Endothelial cell of umbilical vein (primary cell): ENCODE measurements at regions not wholly inside any gene's neighbourhood (a gene's known extent, or its start where the extent isn't known, plus 50 kb on each side); places are given as distances from the start of the nearest gene placed in this dataset.

ENCODE experiments used
- BruUV-seq: library from RNA; stranded (reverse); fragments of 400-500 nt; replicated peaks from 2 replicates; lab custom pipeline; 2021; lab: Mats Ljungman, UMichigan
- CTCF ChIA-PET: fragments of 300-600, 350-600 bp; sonication (Branson Sonifier 250); formaldehyde crosslinking; loops from one replicate; lab custom pipeline; 2021; ENCODE audit warnings: antibody characterized with exemption, inconsistent platforms; lab: Charles Lee
- POLR2A ChIA-PET: fragments of 300-600, 350-600 bp; sonication (Branson Sonifier 250); formaldehyde crosslinking; loops from one replicate; lab custom pipeline; 2021; ENCODE audit warnings: antibody characterized with exemption, inconsistent platforms; lab: Charles Lee
- DNase-seq: peaks from one replicate; pipeline ENCODE4 v3.0.0-alpha.2; 2011; ENCODE audit warnings: low read depth, low spot score
- FAIRE-seq: peaks from 2 replicates; lab custom pipeline; 2011; peaks lifted over from hg19 to GRCh38; lab: Jason Lieb, UNC
- H2AFZ ChIP-seq: 2 replicates; pipeline ENCODE4 v1.6.0; 2012; ENCODE audit warnings: low read depth, low read length, control low read depth, inconsistent platforms
- H3K27ac ChIP-seq: 2 replicates; pipeline ENCODE4 v1.5.1; 2011; ENCODE audit warnings: low read depth, mild to moderate bottlenecking, control low read depth, low read length, moderate library complexity; ENCODE audit not compliant: insufficient read depth
- H3K27me3 ChIP-seq, 2 experiments: 2 replicates each; pipeline versions ENCODE4 v1.6.0 to v1.6.1; 2011; ENCODE audit warnings: low read length in 2 of 2, mixed read lengths in 1 of 2; ENCODE audit not compliant: control insufficient read depth in 2 of 2, insufficient read depth in 2 of 2
- H3K36me3 ChIP-seq, 2 experiments: 2 replicates in 1 of 2; 3 replicates in 1 of 2; pipeline ENCODE4 v1.5.1; 2011; ENCODE audit warnings: low read length in 2 of 2, mild to moderate bottlenecking in 1 of 2, moderate library complexity in 1 of 2; ENCODE audit not compliant: control insufficient read depth in 2 of 2, insufficient read depth in 2 of 2; ENCODE audit errors: extremely low read depth in 1 of 2
- H3K4me1 ChIP-seq: 3 replicates; pipeline ENCODE4 v1.5.1; 2011; ENCODE audit warnings: mild to moderate bottlenecking, low read length; ENCODE audit not compliant: control insufficient read depth, insufficient read depth; ENCODE audit errors: extremely low read depth
- H3K4me2 ChIP-seq: 2 replicates; pipeline ENCODE4 v1.6.1; 2011; ENCODE audit warnings: low read length, control low read depth, mixed read lengths; ENCODE audit not compliant: insufficient read depth
- H3K4me3 ChIP-seq, 3 experiments: fragments of 200-600 bp in 1 of 3; sonication (generic), shearing (Covaris generic) in 1 of 3; replicated peaks in 1 of 3; 2 replicates each; pipeline ENCODE4 v1.5.1; 2011 to 2016; ENCODE audit warnings: control low read depth in 3 of 3, low read length in 3 of 3, mild to moderate bottlenecking in 2 of 3, inconsistent platforms in 1 of 3, low read depth in 1 of 3, moderate library complexity in 1 of 3; ENCODE audit not compliant: insufficient read depth in 1 of 3
- H3K79me2 ChIP-seq: 2 replicates; pipeline ENCODE4 v1.6.0; 2012; ENCODE audit warnings: low read length, inconsistent platforms; ENCODE audit not compliant: control insufficient read depth, insufficient read depth
- H3K9ac ChIP-seq: replicated peaks from 2 replicates; pipeline ENCODE3; 2011; ENCODE audit warnings: low read length, control low read depth; ENCODE audit not compliant: insufficient read depth; ENCODE audit errors: extremely low read depth
- H3K9me1 ChIP-seq: replicated peaks from 3 replicates; pipeline ENCODE4 v1.6.0; 2011; ENCODE audit warnings: mild to moderate bottlenecking, low read length; ENCODE audit not compliant: control insufficient read depth, insufficient read depth; ENCODE audit errors: extremely low read depth
- H3K9me3 ChIP-seq: replicated peaks from 2 replicates; pipeline ENCODE4 v1.5.1; 2012; ENCODE audit warnings: low read length, inconsistent platforms; ENCODE audit not compliant: control insufficient read depth, insufficient read depth
- H4K20me1 ChIP-seq: replicated peaks from 2 replicates; pipeline ENCODE3; 2011; ENCODE audit warnings: mild to moderate bottlenecking, low read length; ENCODE audit not compliant: control insufficient read depth, insufficient read depth; ENCODE audit errors: extremely low read depth
- EZH2 ChIP-seq: IDR thresholded peaks from 2 replicates; pipeline ENCODE4 v1.6.1; 2012; ENCODE audit warnings: borderline replicate concordance, low read depth, mild to moderate bottlenecking, moderate library complexity, low read length, inconsistent platforms; ENCODE audit not compliant: severe bottlenecking
- FOS ChIP-seq: IDR thresholded peaks from 2 replicates; pipeline ENCODE4 v1.6.1; 2011; ENCODE audit warnings: mild to moderate bottlenecking, low read length, moderate library complexity, borderline replicate concordance; ENCODE audit not compliant: insufficient read depth
- GATA2 ChIP-seq: IDR thresholded peaks from 2 replicates; pipeline ENCODE4 v1.7.0; 2011; ENCODE audit warnings: low read depth, mild to moderate bottlenecking, moderate library complexity, mixed read lengths, low read length; ENCODE audit not compliant: insufficient read length, insufficient read depth
- JUN ChIP-seq: IDR thresholded peaks from 2 replicates; pipeline ENCODE4 v1.6.1; 2011; ENCODE audit warnings: borderline replicate concordance, low read depth; ENCODE audit not compliant: insufficient read length, insufficient read depth
- MYC ChIP-seq: IDR thresholded peaks from one replicate; pipeline ENCODE4 v1.6.1; 2011; ENCODE audit warnings: mild to moderate bottlenecking, low read depth, low read length
- POLR2A ChIP-seq: IDR thresholded peaks from 2 replicates; pipeline ENCODE4 v1.6.1; 2012; ENCODE audit warnings: low read depth, mild to moderate bottlenecking, control low read depth, low read length
- POLR2AphosphoS5 ChIP-seq: IDR thresholded peaks from 2 replicates; pipeline ENCODE4 v1.6.1; 2012; ENCODE audit warnings: low read depth, mild to moderate bottlenecking, control low read depth, low read length, moderate library complexity; ENCODE audit not compliant: insufficient read depth
- dilution Hi-C: fragments of 300-500 bp; cut with MboI; formaldehyde crosslinking; loops from one replicate; pipeline ENCODE4 v1.15.0; 2019; ENCODE audit warnings: low sequenced_read_pairs; ENCODE audit not compliant: extremely low pct_ligation_motif_present
- intact Hi-C: fragments of 100-400 bp; cut with micrococcal nuclease; formaldehyde crosslinking; loops from one replicate; pipeline ENCODE4 v1.10.0; 2022
- TF ChIP-seq, protein P1 (sequence below): IDR thresholded peaks from 2 replicates; pipeline ENCODE4 v1.6.1; 2011; ENCODE audit not compliant: insufficient read depth, insufficient read length
- TF ChIP-seq, protein P2 (sequence below), 2 donors: IDR thresholded peaks; 1 replicate in 1 of 2; 2 replicates in 1 of 2; pipeline ENCODE4 v1.5.1; 2011; ENCODE audit warnings: low read length in 2 of 2, mild to moderate bottlenecking in 2 of 2, moderate library complexity in 2 of 2, control low read depth in 1 of 2, inconsistent platforms in 1 of 2, low read depth in 1 of 2; ENCODE audit not compliant: insufficient read depth in 1 of 2; ENCODE audit errors: extremely low read depth in 1 of 2

DNA sequence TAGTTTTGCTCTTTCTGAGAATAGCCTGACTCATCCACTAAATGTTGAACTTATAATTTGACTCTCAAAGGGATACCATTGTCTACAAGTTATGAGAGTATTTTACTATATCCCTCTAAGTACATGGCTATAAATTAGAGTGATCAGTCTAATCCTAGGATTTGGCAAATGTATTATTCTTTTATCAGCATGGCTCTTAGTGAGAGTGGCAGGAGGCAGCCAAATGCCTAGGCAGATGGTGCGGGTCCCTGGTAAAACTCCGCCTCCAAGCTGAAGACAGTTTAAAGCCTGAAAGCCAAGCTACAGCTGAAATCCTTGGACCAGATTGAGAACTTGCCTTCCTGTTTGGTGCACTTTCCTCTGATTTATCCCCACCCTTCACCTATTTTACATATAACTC lies 631.8 kb downstream of the SQOR start:
- Histone ChIP-seq H3K27ac (no peak overlapping the region), H2AFZ (no peak overlapping the region), H3K4me1 (no peaks in the 10 kb centered on the region), H3K9ac (no peak overlapping the region), H3K4me2 (no peak overlapping the region), H3K36me3 (no peaks in the 10 kb centered on the region), H3K9me1 (no peaks in the 10 kb centered on the region), H3K79me2 (no peaks in the 10 kb centered on the region), H4K20me1 (no peaks in the 10 kb centered on the region), H3K27me3 (no peaks in the 10 kb centered on the region), H3K9me3 (no peaks in the 10 kb centered on the region), H3K4me3 (no peak overlapping the region)
- intact Hi-C loops, result no loop called here
- ChIA-PET CTCF (no interaction called here), POLR2A (no interaction called here)
- no TSS peak for BruUV-seq
- dilution Hi-C loops, result no loop called here
- FAIRE-seq, result no peak
- DNase-seq, result no peak
- TF ChIP-seq, protein P1, sequence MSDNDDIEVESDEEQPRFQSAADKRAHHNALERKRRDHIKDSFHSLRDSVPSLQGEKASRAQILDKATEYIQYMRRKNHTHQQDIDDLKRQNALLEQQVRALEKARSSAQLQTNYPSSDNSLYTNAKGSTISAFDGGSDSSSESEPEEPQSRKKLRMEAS, result no peak
- no peak for TF ChIP-seq MYC
- TF ChIP-seq EZH2, result no peak
- no peak for TF ChIP-seq POLR2A
- TF ChIP-seq, protein P2, sequence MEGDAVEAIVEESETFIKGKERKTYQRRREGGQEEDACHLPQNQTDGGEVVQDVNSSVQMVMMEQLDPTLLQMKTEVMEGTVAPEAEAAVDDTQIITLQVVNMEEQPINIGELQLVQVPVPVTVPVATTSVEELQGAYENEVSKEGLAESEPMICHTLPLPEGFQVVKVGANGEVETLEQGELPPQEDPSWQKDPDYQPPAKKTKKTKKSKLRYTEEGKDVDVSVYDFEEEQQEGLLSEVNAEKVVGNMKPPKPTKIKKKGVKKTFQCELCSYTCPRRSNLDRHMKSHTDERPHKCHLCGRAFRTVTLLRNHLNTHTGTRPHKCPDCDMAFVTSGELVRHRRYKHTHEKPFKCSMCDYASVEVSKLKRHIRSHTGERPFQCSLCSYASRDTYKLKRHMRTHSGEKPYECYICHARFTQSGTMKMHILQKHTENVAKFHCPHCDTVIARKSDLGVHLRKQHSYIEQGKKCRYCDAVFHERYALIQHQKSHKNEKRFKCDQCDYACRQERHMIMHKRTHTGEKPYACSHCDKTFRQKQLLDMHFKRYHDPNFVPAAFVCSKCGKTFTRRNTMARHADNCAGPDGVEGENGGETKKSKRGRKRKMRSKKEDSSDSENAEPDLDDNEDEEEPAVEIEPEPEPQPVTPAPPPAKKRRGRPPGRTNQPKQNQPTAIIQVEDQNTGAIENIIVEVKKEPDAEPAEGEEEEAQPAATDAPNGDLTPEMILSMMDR (IDR thresholded peaks at IDR 0.05; ENCODE audit: extremely low read depth in 1 of 2, insufficient read depth in 1 of 2, low read depth in 1 of 2, low read length in 2 of 2), result no peak
- no peak for TF ChIP-seq GATA2
- TF ChIP-seq POLR2AphosphoS5, result no peak
- TF ChIP-seq JUN, result no peak
- no peak for TF ChIP-seq FOS
